Erythroblast (primary cell): ENCODE measurements at regions not wholly inside any gene's neighbourhood (a gene's known extent, or its start where the extent isn't known, plus 50 kb on each side); places are given as distances from the start of the nearest gene placed in this dataset.

Source experiments
- GATA1 ChIP-seq: IDR thresholded peaks from 2 replicates; pipeline ENCODE4 v1.6.1; 2011; ENCODE audit warnings: low read depth, mild to moderate bottlenecking, control low read depth, low read length, moderate library complexity
- POLR2A ChIP-seq: IDR thresholded peaks from 2 replicates; pipeline ENCODE4 v1.6.1; 2011; ENCODE audit warnings: mild to moderate bottlenecking, low read length

GRCh38 chr12:46459111-46459510 lies 86.5 kb upstream of the SLC38A2 start:
- TF ChIP-seq POLR2A (no peak), GATA1 (no peak)
